ENCODE measurements at regions not wholly inside any gene's neighbourhood (a gene's known extent, or its start where the extent isn't known, plus 50 kb on each side); places are given as distances from the start of the nearest gene placed in this dataset.

DNA sequence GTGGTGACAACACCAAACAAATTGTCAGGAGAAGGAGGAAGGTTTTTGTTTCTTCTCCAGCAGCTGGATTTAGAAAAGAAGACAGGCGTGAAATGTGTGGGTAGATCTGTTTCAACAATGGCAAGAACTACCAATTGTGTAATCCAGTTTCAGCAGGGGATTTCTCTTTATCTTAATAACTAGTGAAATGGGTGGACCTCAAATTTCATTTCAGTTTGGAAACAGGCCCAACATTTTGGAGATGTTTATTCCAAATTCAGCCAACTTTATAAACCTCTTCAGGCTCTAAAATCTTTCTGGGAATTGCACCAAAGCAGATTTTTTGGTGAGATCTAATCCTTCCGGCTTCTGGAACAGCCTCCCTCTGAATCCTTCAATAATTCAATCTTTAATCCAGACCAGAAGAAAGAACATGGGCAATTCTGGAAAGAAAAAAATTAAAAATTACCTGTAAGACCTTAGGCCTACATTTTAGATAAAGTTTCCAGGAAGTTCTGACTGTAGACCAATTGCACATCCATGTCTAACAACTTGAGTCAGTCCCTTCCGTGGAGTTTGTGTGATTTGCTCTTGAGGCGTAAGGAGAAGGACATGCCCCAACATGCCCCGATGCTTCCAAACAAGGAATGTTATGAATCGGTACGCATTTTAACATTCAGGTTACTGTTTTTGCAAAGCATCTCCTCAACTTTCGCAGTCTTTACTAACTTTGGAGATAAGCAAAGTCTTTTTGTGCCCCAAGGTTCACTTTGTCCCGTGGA, 423.6 kb downstream of the IRX1 start:
- Histone ChIP-seq H3K27me3 (ENCODE audit: insufficient read depth) (no peaks in the 10 kb centered on the region), H4K20me1 (replicated peaks; ENCODE audit: insufficient read depth) (no peaks in the 10 kb centered on the region), H3K36me3 (ENCODE audit: insufficient read depth) (no peaks in the 10 kb centered on the region), H2AFZ (peak overlapping the region; percentile 48; the same call in 1 of the 2 replicates), H3K9me2 (ENCODE audit: insufficient read depth) (peaks cover 15% of the 10 kb centered on the region; the same call in 1 of the 2 replicates), H3K4me3 (no peak overlapping the region), H3F3A (replicated peaks; ENCODE audit: low read depth) (no peaks in the 10 kb centered on the region), H3K79me2 (replicated peaks; ENCODE audit: insufficient read depth) (no peaks in the 10 kb centered on the region), H3K27ac (ENCODE audit: low read depth) (no peak overlapping the region), H3K4me2 (no peak overlapping the region), H3K4me1 (ENCODE audit: insufficient read depth) (no peaks in the 10 kb centered on the region)
- H3K9me3 Mint-ChIP-seq = no peaks in the 10 kb centered on the region
- no peak for ATAC-seq
- no peak overlapping the region for H3K27ac Mint-ChIP-seq
- no peaks in the 10 kb centered on the region for H3K36me3 Mint-ChIP-seq (ENCODE audit: low read depth)
- TF ChIP-seq ZNF114 (CRISPR knock-in tag; IDR thresholded peaks at IDR 0.05) (no peak), ZNF331 (CRISPR knock-in tag; IDR thresholded peaks at IDR 0.05; ENCODE audit: low read depth) (no peak), EZH2phosphoT487 (IDR thresholded peaks at IDR 0.05; ENCODE audit: unreplicated experiment) (no peak), NANOG (IDR thresholded peaks at IDR 0.05; ENCODE audit: borderline replicate concordance) (no peak), EZH2 (IDR thresholded peaks at IDR 0.05; ENCODE audit: low read depth, unreplicated experiment) (no peak), CREB1 (CRISPR knock-in tag; IDR thresholded peaks at IDR 0.05; ENCODE audit: low read depth) (no peak)
- TF ChIP-seq, protein P1, sequence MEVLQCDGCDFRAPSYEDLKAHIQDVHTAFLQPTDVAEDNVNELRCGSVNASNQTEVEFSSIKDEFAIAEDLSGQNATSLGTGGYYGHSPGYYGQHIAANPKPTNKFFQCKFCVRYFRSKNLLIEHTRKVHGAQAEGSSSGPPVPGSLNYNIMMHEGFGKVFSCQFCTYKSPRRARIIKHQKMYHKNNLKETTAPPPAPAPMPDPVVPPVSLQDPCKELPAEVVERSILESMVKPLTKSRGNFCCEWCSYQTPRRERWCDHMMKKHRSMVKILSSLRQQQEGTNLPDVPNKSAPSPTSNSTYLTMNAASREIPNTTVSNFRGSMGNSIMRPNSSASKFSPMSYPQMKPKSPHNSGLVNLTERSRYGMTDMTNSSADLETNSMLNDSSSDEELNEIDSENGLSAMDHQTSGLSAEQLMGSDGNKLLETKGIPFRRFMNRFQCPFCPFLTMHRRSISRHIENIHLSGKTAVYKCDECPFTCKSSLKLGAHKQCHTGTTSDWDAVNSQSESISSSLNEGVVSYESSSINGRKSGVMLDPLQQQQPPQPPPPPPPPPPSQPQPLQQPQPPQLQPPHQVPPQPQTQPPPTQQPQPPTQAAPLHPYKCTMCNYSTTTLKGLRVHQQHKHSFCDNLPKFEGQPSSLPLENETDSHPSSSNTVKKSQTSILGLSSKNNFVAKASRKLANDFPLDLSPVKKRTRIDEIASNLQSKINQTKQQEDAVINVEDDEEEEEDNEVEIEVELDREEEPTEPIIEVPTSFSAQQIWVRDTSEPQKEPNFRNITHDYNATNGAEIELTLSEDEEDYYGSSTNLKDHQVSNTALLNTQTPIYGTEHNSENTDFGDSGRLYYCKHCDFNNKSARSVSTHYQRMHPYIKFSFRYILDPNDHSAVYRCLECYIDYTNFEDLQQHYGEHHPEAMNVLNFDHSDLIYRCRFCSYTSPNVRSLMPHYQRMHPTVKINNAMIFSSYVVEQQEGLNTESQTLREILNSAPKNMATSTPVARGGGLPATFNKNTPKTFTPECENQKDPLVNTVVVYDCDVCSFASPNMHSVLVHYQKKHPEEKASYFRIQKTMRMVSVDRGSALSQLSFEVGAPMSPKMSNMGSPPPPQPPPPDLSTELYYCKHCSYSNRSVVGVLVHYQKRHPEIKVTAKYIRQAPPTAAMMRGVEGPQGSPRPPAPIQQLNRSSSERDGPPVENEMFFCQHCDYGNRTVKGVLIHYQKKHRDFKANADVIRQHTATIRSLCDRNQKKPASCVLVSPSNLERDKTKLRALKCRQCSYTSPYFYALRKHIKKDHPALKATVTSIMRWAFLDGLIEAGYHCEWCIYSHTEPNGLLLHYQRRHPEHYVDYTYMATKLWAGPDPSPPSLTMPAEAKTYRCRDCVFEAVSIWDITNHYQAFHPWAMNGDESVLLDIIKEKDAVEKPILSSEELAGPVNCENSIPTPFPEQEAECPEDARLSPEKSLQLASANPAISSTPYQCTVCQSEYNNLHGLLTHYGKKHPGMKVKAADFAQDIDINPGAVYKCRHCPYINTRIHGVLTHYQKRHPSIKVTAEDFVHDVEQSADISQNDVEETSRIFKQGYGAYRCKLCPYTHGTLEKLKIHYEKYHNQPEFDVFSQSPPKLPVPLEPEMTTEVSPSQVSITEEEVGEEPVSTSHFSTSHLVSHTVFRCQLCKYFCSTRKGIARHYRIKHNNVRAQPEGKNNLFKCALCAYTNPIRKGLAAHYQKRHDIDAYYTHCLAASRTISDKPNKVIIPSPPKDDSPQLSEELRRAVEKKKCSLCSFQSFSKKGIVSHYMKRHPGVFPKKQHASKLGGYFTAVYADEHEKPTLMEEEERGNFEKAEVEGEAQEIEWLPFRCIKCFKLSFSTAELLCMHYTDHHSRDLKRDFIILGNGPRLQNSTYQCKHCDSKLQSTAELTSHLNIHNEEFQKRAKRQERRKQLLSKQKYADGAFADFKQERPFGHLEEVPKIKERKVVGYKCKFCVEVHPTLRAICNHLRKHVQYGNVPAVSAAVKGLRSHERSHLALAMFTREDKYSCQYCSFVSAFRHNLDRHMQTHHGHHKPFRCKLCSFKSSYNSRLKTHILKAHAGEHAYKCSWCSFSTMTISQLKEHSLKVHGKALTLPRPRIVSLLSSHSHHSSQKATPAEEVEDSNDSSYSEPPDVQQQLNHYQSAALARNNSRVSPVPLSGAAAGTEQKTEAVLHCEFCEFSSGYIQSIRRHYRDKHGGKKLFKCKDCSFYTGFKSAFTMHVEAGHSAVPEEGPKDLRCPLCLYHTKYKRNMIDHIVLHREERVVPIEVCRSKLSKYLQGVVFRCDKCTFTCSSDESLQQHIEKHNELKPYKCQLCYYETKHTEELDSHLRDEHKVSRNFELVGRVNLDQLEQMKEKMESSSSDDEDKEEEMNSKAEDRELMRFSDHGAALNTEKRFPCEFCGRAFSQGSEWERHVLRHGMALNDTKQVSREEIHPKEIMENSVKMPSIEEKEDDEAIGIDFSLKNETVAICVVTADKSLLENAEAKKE (CRISPR knock-in tag; IDR thresholded peaks at IDR 0.05) = no peak
- TF ChIP-seq, protein P2, sequence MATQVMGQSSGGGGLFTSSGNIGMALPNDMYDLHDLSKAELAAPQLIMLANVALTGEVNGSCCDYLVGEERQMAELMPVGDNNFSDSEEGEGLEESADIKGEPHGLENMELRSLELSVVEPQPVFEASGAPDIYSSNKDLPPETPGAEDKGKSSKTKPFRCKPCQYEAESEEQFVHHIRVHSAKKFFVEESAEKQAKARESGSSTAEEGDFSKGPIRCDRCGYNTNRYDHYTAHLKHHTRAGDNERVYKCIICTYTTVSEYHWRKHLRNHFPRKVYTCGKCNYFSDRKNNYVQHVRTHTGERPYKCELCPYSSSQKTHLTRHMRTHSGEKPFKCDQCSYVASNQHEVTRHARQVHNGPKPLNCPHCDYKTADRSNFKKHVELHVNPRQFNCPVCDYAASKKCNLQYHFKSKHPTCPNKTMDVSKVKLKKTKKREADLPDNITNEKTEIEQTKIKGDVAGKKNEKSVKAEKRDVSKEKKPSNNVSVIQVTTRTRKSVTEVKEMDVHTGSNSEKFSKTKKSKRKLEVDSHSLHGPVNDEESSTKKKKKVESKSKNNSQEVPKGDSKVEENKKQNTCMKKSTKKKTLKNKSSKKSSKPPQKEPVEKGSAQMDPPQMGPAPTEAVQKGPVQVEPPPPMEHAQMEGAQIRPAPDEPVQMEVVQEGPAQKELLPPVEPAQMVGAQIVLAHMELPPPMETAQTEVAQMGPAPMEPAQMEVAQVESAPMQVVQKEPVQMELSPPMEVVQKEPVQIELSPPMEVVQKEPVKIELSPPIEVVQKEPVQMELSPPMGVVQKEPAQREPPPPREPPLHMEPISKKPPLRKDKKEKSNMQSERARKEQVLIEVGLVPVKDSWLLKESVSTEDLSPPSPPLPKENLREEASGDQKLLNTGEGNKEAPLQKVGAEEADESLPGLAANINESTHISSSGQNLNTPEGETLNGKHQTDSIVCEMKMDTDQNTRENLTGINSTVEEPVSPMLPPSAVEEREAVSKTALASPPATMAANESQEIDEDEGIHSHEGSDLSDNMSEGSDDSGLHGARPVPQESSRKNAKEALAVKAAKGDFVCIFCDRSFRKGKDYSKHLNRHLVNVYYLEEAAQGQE (IDR thresholded peaks at IDR 0.05; ENCODE audit: unreplicated experiment) = no peak
- TF ChIP-seq, protein P3, sequence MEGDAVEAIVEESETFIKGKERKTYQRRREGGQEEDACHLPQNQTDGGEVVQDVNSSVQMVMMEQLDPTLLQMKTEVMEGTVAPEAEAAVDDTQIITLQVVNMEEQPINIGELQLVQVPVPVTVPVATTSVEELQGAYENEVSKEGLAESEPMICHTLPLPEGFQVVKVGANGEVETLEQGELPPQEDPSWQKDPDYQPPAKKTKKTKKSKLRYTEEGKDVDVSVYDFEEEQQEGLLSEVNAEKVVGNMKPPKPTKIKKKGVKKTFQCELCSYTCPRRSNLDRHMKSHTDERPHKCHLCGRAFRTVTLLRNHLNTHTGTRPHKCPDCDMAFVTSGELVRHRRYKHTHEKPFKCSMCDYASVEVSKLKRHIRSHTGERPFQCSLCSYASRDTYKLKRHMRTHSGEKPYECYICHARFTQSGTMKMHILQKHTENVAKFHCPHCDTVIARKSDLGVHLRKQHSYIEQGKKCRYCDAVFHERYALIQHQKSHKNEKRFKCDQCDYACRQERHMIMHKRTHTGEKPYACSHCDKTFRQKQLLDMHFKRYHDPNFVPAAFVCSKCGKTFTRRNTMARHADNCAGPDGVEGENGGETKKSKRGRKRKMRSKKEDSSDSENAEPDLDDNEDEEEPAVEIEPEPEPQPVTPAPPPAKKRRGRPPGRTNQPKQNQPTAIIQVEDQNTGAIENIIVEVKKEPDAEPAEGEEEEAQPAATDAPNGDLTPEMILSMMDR (conservative IDR thresholded peaks at IDR 0.05; ENCODE audit: low read depth in 2 of 2) = no peak
- TF ChIP-seq, protein P4, sequence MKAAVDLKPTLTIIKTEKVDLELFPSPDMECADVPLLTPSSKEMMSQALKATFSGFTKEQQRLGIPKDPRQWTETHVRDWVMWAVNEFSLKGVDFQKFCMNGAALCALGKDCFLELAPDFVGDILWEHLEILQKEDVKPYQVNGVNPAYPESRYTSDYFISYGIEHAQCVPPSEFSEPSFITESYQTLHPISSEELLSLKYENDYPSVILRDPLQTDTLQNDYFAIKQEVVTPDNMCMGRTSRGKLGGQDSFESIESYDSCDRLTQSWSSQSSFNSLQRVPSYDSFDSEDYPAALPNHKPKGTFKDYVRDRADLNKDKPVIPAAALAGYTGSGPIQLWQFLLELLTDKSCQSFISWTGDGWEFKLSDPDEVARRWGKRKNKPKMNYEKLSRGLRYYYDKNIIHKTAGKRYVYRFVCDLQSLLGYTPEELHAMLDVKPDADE (IDR thresholded peaks at IDR 0.05) = no peak
- DNase-seq (ENCODE audit: low spot score) = no peak
- peaks cover 16% of the 10 kb centered on the region for H3K4me1 Mint-ChIP-seq
- H3K4me3 Mint-ChIP-seq = no peak overlapping the region
- peaks cover 2% of the 10 kb centered on the region for H3K27me3 Mint-ChIP-seq (ENCODE audit: insufficient read depth, low read depth, poor library complexity)

All from GM23338 (cell line).